SJSA1 (cell line): ENCODE measurements at regions not wholly inside any gene's neighbourhood (a gene's known extent, or its start where the extent isn't known, plus 50 kb on each side); places are given as distances from the start of the nearest gene placed in this dataset.

Experiments used
- DNase-seq, 2 experiments: peaks; one replicate each; pipeline ENCODE4 v3.0.0-alpha.2; 2015 to 2020; ENCODE audit warnings: low spot score in 2 of 2, low read depth in 1 of 2
- H3K27ac ChIP-seq: fragments of 250-450 bp; sonication (Bioruptor Pico); 2 replicates; pipeline ENCODE4 v1.5.1; 2020; ENCODE audit warnings: mild to moderate bottlenecking, moderate library complexity
- H3K27me3 ChIP-seq: fragments of 250-450 bp; sonication (Bioruptor Pico); replicated peaks from 2 replicates; pipeline ENCODE4 v1.5.1; 2020; ENCODE audit warnings: mild to moderate bottlenecking, moderate library complexity
- H3K36me3 ChIP-seq: fragments of 250-450 bp; sonication (Bioruptor Pico); 2 replicates; pipeline ENCODE4 v1.5.1; 2020; ENCODE audit warnings: mild to moderate bottlenecking
- H3K4me1 ChIP-seq: fragments of 250-450 bp; sonication (Bioruptor Pico); replicated peaks from 2 replicates; pipeline ENCODE4 v1.6.1; 2021; ENCODE audit warnings: mild to moderate bottlenecking
- H3K4me3 ChIP-seq: fragments of 250-450 bp; sonication (Bioruptor Pico); 2 replicates; pipeline ENCODE4 v1.5.1; 2020; ENCODE audit warnings: mild to moderate bottlenecking
- H3K9me3 ChIP-seq: fragments of 250-450 bp; sonication (Bioruptor Pico); replicated peaks from 2 replicates; pipeline ENCODE4 v1.5.1; 2020; ENCODE audit warnings: mild to moderate bottlenecking

DNA sequence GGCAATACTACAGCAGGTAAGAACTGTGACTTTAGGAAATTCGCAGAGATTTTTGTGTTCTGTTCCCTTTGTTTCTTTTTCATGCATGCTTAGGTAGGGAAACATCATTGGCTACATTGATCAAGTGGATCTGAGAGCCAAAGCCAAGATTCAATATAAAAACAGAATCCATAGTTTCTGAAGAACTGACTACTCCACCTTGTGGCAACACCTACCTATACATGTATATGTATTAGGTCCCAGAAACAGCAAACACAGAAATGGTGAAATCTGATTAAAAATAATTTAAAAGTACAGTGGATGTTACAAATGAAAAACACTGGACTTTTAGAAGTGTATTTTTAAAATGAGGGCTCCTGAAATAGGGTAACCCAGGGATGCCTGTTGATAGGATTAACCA, 322.6 kb upstream of the MAOA start:
- Histone ChIP-seq H3K27me3 (no peaks in the 10 kb centered on the region), H3K27ac (no peak overlapping the region), H3K4me1 (no peaks in the 10 kb centered on the region), H3K9me3 (no peaks in the 10 kb centered on the region), H3K36me3 (no peaks in the 10 kb centered on the region), H3K4me3 (no peak overlapping the region)
- DNase-seq = no peak

DNA sequence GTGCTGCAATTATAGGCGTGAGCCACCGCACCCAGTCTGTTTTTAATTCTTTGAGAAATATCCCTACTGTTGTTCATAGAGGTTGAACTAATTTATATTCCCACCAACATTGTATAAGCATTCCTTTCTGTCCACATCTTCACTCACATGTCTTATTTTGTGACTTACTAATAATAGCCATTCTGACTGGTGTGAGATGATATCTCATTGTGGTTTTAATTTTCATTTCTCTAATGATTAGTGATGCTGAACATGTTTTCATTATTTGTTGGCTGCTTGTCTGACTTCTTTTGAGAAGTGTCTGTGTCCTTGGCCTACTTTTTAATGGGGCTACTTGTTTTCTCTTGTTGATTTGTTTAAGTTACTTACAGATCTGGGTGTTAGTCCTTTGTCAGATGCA, 310.9 kb upstream of the MAOA start:
- DNase-seq = no peak
- no peaks in the 10 kb centered on the region for H3K36me3 ChIP-seq

DNA sequence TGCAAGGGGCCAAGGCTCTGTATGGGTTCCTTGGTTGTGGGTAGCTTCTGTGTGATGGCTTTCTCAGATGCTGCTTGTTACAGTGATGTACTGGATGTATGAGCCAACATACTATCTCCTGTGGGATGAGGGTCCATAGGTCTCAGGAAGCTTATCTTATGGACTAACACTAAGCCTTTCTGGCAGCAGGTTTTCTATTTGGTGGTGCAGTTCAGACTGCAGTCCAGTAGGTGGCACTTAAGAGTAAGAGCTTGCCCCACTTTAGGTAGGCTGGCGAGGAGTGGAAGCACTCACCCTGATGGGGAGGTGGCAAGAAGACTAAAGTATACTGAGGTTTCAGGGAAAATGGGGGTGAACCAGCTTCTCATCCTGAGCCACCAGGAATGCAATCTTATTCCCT, 306.7 kb upstream of the MAOA start:
- DNase-seq = no peak
- Histone ChIP-seq H3K27ac (no peak overlapping the region), H3K9me3 (no peaks in the 10 kb centered on the region), H3K4me1 (no peaks in the 10 kb centered on the region), H3K36me3 (no peaks in the 10 kb centered on the region), H3K4me3 (no peak overlapping the region), H3K27me3 (no peaks in the 10 kb centered on the region)

More for the DNA sequence above, 310.9 kb upstream of the MAOA start:
- no peaks in the 10 kb centered on the region for H3K4me1 ChIP-seq
- no peaks in the 10 kb centered on the region for H3K27me3 ChIP-seq
- no peak overlapping the region for H3K4me3 ChIP-seq
- no peaks in the 10 kb centered on the region for H3K9me3 ChIP-seq
- no peak overlapping the region for H3K27ac ChIP-seq

DNA sequence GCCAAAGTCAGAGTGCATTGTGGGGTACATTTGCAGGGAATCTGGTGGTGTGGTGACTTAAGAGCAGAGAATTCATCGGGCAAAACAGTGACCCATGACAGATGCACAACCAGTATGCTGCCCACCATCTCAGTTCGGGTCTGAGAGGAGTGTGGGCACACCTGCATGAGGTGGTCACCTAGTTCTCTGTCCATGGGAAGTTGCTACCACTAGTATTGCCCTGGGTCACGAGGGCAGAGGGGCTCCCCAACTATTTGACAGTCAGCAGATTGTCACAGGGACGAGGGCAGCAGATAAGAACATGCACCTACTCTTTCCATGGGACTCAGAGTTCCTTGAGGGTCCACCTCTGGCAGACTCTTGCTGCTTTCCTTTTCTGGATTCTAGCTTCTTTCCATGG, 305.2 kb upstream of the MAOA start:
- no peak overlapping the region for H3K4me3 ChIP-seq
- H3K9me3 ChIP-seq = no peaks in the 10 kb centered on the region
- H3K27ac ChIP-seq = no peak overlapping the region
- no peak for DNase-seq
- H3K4me1 ChIP-seq = no peaks in the 10 kb centered on the region
- H3K27me3 ChIP-seq = no peaks in the 10 kb centered on the region
- H3K36me3 ChIP-seq = no peaks in the 10 kb centered on the region

DNA sequence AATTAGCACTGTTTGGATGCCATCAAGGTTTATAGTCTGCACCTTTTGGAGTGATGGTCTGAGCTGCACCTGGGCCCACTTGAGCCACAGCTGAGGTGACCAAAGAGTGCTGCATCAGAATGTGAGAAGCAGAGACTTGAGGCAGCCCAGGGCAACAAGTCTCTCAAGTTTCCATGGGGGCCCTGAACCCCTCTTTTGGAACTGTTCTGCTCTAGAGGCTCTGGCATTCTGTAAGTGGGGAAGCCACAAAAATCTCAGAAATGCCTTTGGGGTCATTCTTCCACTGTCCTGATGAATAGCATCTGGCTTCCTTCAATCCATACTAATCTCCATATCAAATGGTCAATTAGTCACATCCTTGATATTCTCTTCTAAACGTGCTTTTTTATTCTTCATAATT, 298.4 kb upstream of the MAOA start:
- Histone ChIP-seq H3K27ac (no peak overlapping the region), H3K27me3 (no peaks in the 10 kb centered on the region), H3K9me3 (no peaks in the 10 kb centered on the region), H3K36me3 (no peaks in the 10 kb centered on the region), H3K4me1 (no peaks in the 10 kb centered on the region), H3K4me3 (no peak overlapping the region)
- no peak for DNase-seq

DNA sequence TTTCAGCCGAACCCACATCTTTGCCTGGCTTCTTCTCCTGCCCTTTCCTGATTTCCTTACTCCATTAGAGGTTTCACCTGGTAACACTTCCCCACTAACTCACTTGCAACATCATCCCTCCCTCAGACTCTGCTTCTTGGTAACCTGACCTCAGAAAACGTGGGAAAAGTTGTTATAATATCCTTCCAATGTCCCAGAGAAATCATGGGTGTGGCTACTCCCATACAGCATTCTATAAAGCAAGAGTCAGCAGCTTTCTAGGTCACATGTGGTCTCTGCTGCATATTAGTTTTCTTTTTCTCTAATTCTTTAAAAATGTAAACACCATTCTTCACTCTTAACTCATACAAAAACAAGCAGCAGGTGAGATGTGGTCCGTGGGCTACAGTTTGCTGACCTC, 283.1 kb upstream of the MAOA start:
- H3K9me3 ChIP-seq = no peaks in the 10 kb centered on the region
- H3K36me3 ChIP-seq = no peaks in the 10 kb centered on the region
- H3K4me3 ChIP-seq = no peak overlapping the region
- no peak for DNase-seq
- no peak overlapping the region for H3K27ac ChIP-seq
- no peaks in the 10 kb centered on the region for H3K4me1 ChIP-seq
- no peaks in the 10 kb centered on the region for H3K27me3 ChIP-seq

DNA sequence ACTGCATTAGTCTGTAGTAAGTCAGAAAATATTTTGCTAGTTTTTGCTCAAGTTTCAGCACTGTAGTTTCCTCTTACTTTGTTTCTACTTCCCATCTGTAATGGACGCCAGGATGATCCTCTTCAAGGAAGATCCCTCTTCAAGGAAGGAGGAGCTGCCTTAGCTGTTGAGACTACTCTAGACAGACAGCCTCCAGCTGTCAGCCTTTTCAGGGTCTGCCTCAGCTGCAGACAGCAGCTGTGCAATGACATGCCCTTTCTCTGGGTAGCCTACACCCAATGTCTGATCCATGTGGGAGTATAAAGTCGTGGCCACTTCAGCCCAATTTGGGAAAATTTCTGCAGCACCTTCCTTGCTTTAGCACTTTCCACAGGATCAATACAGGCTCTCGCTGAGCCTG, 281.0 kb upstream of the MAOA start:
- no peak for DNase-seq
- Histone ChIP-seq H3K9me3 (no peaks in the 10 kb centered on the region), H3K27me3 (no peaks in the 10 kb centered on the region), H3K4me3 (no peak overlapping the region), H3K36me3 (no peaks in the 10 kb centered on the region), H3K4me1 (no peaks in the 10 kb centered on the region), H3K27ac (no peak overlapping the region)

DNA sequence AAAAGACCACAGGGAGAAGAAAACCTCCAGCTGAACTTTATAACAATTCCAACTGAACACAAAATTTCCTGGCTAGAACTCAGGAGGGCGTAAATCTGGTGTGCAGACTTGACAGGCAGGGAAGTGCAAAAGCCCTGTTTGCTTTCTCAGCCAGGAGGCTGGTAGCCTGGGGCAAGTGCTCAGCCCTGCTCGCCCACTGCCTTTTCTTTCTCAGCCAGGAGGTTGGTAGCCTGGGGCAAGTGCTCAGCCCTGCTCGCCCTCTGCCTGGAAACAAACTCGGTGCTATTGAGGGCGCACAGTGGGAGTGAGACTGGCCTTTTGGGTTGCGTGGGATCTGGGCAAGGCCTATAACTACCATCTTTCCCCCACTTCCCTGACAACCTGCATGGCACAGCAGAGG, 275.4 kb upstream of the MAOA start:
- Histone ChIP-seq H3K4me3 (no peak overlapping the region), H3K36me3 (no peaks in the 10 kb centered on the region), H3K4me1 (no peaks in the 10 kb centered on the region), H3K9me3 (no peaks in the 10 kb centered on the region), H3K27me3 (no peaks in the 10 kb centered on the region), H3K27ac (no peak overlapping the region)
- DNase-seq = no peak

DNA sequence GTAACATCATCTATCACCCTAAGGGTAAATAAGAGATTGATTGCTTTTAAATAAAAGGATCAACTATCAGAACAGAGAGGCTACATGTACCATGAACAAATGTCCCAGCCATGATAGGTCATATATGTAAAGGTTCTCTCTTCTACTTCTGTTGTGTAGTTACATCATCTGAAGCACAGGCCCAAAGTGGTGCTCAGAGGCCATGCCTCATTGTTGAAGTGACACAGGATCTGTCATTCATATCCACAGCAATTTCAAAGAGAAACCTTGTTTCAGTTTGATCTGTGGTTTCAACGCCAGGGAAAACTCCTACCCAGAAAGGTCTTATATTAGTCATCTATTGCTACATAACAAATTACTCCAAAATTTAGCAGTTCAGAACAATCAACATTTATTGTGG, 269.2 kb upstream of the MAOA start:
- no peaks in the 10 kb centered on the region for H3K4me1 ChIP-seq
- H3K4me3 ChIP-seq = no peak overlapping the region
- no peaks in the 10 kb centered on the region for H3K9me3 ChIP-seq
- H3K36me3 ChIP-seq = no peaks in the 10 kb centered on the region
- no peak overlapping the region for H3K27ac ChIP-seq
- no peaks in the 10 kb centered on the region for H3K27me3 ChIP-seq
- DNase-seq = no peak

DNA sequence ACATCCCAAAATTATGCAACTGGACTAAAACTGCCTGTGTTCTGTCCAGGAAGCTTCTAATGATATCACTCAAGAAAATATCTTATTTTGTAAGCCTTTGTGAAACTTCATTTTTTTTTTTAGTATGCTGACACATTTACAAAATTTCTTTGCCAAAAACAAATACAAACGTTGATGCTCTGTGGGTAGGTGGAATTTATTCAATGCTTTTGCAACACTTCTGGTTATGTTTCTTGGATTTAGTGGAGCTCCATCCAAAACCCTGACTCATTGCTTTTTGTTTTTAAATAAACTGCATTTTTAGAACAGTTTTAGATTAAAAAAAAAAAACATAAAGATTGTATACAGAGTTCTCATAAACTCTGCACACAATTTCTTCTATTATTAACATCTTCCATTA, 250.9 kb upstream of the MAOA start:
- Histone ChIP-seq H3K9me3 (no peaks in the 10 kb centered on the region), H3K36me3 (no peaks in the 10 kb centered on the region), H3K27ac (no peak overlapping the region), H3K27me3 (no peaks in the 10 kb centered on the region), H3K4me1 (no peaks in the 10 kb centered on the region), H3K4me3 (no peak overlapping the region)
- no peak for DNase-seq

DNA sequence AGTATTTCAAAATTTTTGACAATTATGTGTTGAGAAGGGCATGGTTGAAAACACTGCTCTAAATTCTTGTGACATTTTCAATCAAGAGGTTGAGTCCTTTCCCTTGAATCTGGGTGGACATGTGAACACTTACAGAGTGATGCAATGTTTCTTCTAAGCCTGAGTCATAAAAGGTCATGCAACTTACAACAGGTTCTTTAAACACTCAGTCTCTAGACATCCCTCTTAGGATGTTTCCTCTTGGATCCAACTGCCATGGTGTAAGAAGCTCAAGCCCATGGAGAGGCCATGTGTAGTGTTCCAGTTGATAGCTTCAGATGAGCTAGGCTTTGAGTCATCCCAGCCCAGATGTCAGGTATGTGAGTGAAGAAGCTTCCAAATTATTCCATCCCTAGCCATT, 232.2 kb upstream of the MAOA start:
- H3K4me1 ChIP-seq = no peaks in the 10 kb centered on the region
- H3K9me3 ChIP-seq = no peaks in the 10 kb centered on the region
- H3K4me3 ChIP-seq = no peak overlapping the region
- no peaks in the 10 kb centered on the region for H3K27me3 ChIP-seq
- no peaks in the 10 kb centered on the region for H3K36me3 ChIP-seq
- no peak overlapping the region for H3K27ac ChIP-seq
- DNase-seq = no peak

DNA sequence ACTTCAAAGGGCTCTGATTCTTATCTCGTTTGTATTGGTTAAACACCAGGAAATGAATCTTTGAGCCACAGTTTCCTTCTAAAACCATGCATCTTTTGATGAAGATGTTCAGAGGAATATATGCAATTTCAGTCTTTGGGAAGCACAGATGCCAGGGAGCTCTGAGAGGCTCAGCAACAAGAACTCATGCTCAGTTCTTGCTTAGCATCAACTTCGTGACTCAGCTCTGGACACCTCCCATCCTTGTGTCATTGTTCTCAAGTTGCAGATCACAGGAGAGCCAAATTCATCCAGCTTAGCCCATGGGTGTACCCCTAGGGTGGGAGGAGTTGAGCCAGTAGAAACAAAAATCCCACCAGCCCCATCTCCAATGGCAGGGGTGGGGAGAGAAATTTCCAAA, 219.6 kb upstream of the MAOA start:
- Histone ChIP-seq H3K4me1 (no peaks in the 10 kb centered on the region), H3K9me3 (no peaks in the 10 kb centered on the region), H3K27me3 (no peaks in the 10 kb centered on the region), H3K36me3 (no peaks in the 10 kb centered on the region), H3K4me3 (no peak overlapping the region), H3K27ac (no peak overlapping the region)
- DNase-seq = no peak

DNA sequence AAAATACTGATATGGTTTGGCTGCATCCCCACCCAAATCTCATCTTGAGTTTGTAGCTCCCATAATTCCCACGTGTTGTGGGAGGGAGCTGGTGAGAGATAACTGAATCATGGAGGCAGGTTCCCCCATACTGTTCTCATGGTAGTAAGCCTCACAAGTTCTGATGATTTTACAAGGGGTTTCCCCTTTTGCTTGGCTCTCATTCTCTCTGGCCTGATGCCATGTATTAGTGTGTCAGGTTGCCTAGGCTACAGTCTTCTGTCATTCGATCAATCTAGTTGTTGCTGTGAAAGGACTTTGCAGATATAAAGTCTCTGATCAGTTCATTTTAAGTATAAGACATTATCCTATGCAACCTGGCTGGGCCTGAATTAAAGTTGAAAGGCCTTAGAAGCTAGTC, 209.3 kb upstream of the MAOA start:
- Histone ChIP-seq H3K4me3 (no peak overlapping the region), H3K27me3 (no peaks in the 10 kb centered on the region), H3K27ac (no peak overlapping the region), H3K9me3 (no peaks in the 10 kb centered on the region), H3K4me1 (no peaks in the 10 kb centered on the region), H3K36me3 (no peaks in the 10 kb centered on the region)
- no peak for DNase-seq

DNA sequence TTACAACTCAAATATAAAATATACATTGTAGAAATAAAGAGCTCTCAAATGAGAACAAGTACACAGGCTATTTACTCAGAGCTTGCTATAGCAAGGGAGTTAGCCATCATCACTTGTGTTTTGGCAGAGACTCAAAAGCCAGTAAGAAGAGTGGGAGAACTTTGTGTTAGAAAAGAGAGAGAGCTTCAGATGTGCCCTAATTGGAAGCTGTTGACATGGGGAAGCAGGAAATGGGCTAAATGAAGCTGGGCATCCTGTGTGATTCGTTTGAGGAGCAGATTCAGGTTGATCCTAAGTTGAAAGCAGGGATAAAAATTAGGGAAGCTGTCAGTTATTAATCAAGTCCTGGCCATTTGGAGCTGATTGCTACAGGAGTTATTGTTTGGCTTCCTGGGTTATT, 207.4 kb upstream of the MAOA start:
- H3K4me3 ChIP-seq = no peak overlapping the region

DNA sequence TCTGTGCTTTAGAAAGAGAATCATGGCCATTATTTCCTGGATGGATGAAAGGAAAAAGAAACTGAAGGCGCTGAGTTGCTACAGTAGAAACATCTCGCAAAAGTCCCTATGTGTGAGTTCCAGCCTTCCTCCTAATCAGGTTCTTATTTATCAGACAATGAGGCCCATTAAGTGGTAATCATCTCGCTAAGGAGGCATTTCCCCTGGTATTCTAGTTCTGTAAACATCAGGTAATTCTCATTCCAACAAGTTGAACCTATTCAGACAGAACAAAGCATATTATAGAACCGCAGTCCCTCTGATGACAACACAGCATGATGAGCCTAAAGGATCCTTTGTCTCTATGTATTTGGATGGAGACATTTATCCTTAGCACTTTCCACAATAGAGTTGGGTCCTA, 205.7 kb upstream of the MAOA start:
- H3K9me3 ChIP-seq = no peaks in the 10 kb centered on the region
- H3K27ac ChIP-seq = no peak overlapping the region
- no peaks in the 10 kb centered on the region for H3K36me3 ChIP-seq
- H3K27me3 ChIP-seq = no peaks in the 10 kb centered on the region
- DNase-seq = no peak
- no peak overlapping the region for H3K4me3 ChIP-seq
- no peaks in the 10 kb centered on the region for H3K4me1 ChIP-seq

More for the DNA sequence above, 207.4 kb upstream of the MAOA start:
- DNase-seq = no peak
- Histone ChIP-seq H3K4me1 (no peaks in the 10 kb centered on the region), H3K36me3 (no peaks in the 10 kb centered on the region), H3K27ac (no peak overlapping the region), H3K27me3 (no peaks in the 10 kb centered on the region), H3K9me3 (no peaks in the 10 kb centered on the region)
